Stimulated activated CD4-positive, alpha-beta T cell treated with anti-CD3 and anti-CD28 coated beads, Interleukin-1b, Interleukin-23, amount 100 ng/mL, for 1 hour (primary cell): ENCODE measurements at regions not wholly inside any gene's neighbourhood (a gene's known extent, or its start where the extent isn't known, plus 50 kb on each side); places are given as distances from the start of the nearest gene placed in this dataset.

Source experiments
- DNase-seq, 2 donors: peaks; one replicate each; pipeline ENCODE4 v3.0.0-alpha.2; 2020; ENCODE audit warnings: low read depth in 2 of 2

DNA sequence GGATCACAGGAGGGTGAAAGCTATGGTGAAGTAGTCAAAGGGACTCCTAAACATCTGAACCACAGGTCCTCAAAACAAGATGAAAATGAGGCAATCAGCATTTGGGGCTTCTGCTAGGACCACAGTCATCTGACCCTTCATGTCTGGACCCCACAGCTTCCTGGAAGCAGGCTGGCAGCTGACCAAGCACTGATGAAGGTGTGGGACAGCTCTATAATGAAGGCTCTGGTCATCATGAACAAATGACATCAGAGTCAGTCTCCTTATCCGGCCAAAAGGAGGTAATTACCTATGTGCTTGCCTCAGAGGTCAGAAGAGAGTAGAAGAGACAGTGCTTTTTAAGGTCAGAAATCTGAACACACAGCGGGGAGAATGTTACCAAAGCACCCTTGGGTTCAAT is 101.2 kb upstream of the GNAO1 start:
- DNase-seq: no peak

DNA sequence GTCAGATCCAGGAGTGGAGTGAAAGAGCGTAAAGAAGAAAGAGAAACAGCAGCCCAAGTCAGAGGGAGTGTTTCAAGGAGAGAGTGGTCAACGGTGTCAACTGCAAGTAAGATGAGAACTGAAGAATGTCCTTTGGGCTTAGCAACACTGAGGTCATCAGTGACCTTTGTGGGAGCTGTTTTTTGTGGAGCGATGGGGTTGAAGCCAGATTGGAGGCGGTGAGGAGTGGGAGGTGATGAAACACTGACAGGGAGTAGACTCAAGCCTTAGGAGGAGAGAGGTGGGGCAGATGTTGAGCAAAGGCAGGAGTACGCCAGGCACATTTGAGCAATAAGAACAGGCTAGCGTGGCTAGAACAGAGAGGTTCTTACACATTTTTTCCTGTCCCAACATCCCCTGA is 103.7 kb upstream of the GNAO1 start:
- no peak for DNase-seq

GRCh38 chr16:56081371-56081770 is 109.9 kb upstream of the GNAO1 start:
- no peak for DNase-seq

GRCh38 chr16:56075732-56076388 is 115.4 kb upstream of the GNAO1 start:
- DNase-seq: no peak

- no peak for DNase-seq
Measured at GRCh38 chr16:56073508-56073907, 117.8 kb upstream of the GNAO1 start.

DNA sequence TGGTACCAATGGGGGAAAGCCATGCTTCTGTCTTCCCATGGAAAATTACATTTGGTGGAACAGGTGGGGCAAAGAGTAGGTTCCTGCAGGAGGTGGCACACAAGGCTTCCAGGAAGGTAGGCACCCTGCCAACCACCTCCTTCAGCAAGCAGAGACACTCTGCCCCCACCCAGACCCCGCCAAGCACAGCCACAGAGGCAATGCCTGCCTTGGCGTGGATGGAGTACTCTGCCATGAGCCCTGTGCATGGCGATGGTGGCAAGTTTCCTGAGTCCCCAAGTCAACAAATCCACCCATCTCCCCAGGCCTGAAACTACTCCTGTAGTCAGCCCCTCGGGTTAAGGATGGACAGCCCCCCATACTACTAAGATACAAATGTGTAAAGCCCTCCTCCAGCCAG is 119.2 kb upstream of the GNAO1 start:
- DNase-seq: no peak

DNA sequence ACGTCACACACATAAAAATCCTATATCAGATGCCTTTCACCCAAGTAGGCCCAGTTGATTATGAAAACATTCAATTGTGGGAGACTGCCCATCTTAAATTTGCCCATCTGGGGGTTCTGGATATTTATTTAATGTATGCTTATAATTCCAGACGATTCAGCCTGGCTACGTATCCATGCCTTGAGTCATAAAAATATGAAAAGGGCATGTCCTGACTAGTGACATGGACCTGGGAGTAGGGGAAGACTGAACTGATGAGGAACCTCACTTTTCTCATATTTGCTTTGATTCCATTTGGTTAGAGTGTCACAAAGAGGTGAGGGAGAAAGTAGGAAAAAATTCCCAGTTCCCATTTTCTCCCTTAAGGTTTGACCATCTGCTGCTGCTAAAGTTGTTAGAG is 122.5 kb upstream of the GNAO1 start:
- no peak for DNase-seq

GRCh38 chr16:56068314-56068713 is 123.0 kb upstream of the GNAO1 start:
- no peak for DNase-seq

- no peak for DNase-seq
Measured at GRCh38 chr16:56067406-56067805, 123.9 kb upstream of the GNAO1 start.

GRCh38 chr16:56066617-56067016 is 124.7 kb upstream of the GNAO1 start:
- DNase-seq: no peak

GRCh38 chr16:56063111-56063510 is 128.2 kb upstream of the GNAO1 start:
- no peak for DNase-seq

DNA sequence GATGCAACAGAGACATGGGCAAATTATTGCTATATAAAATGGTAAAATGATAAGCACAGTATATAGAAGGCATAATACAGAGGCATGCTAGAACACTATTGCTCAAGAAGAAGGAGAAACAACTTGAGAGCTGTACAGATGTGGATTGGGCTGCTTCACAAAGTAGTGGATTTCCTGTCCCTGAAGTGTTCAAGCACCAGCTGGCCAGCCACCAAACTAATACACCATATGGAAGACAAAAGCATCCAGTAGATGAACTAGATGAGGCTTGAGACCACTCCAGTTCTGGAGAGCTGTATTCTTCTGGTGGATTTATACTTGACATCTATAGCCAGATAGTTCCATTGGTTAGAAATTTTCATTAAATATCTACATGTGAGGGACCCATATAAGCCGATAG is 134.1 kb upstream of the GNAO1 start:
- DNase-seq: no peak

- no peak for DNase-seq
Measured at GRCh38 chr16:56050916-56051315, 140.4 kb upstream of the GNAO1 start.

GRCh38 chr16:56048425-56049105 is 142.7 kb upstream of the GNAO1 start:
- no peak for DNase-seq

- DNase-seq: no peak
Measured at GRCh38 chr16:56047307-56048234, 143.7 kb upstream of the GNAO1 start.

GRCh38 chr16:56042416-56042815 is 148.9 kb upstream of the GNAO1 start:
- DNase-seq: no peak

GRCh38 chr16:56041556-56042140 is 149.6 kb upstream of the GNAO1 start:
- no peak for DNase-seq

- no peak for DNase-seq
Measured at GRCh38 chr16:56038564-56039098, 152.7 kb upstream of the GNAO1 start.

DNA sequence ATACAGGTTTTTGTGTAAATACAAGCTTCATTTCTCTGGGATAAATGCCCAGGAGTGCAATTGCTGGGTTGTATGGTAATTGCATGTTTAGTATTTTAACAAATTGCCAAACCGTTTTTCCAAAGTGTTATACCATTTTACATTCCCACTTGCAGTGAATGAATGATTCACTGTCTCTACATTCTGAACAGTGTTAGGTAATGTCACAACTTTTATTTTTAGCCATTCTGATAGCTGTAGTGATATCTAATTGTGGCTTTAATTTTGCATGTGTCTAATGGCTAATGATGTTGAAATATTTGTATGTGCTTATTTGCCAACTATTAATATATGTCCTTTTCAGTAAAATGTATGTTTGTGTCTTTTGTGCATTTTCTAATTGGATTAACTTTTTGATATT is 156.9 kb upstream of the CES5A start:
- no peak for DNase-seq

- DNase-seq: no peak
Measured at GRCh38 chr16:56029026-56029425, 153.9 kb upstream of the CES5A start.

DNA sequence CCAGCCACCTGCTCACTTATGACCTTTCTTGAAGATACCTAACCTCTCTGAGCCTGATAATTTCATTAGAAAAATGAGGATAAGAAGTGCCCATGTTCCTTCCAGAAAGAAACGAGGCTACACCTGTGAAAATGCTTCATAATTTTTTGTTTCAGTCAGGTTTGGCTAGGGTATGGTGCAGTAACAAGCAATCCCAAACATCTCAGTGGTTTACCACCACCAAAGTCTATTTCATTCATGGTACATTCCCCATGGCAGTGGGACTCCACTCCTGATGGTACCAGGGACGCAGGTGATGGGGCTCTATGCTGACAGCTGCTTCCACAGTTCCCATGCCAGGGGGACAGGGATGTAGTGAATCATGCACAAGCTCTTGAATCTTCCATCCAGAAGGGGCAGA is 147.6 kb upstream of the CES5A start:
- no peak for DNase-seq

GRCh38 chr16:56019274-56019673 is 144.1 kb upstream of the CES5A start:
- no peak for DNase-seq
